Mesothelial cell of epicardium (in vitro differentiated cells): ENCODE measurements at regions not wholly inside any gene's neighbourhood (a gene's known extent, or its start where the extent isn't known, plus 50 kb on each side); places are given as distances from the start of the nearest gene placed in this dataset.

ENCODE experiments used
- DNase-seq, 2 experiments: peaks; one replicate each; pipeline ENCODE4 v3.0.0; 2021; ENCODE audit warnings: low spot score in 2 of 2; ENCODE audit not compliant: unreplicated experiment in 2 of 2
- H3K27ac Mint-ChIP-seq: 2 replicates; pipeline ENCODE4 v1.8.0; 2021; ENCODE audit warnings: mixed read lengths
- H3K27me3 Mint-ChIP-seq: 2 replicates; pipeline ENCODE4 v1.8.0; 2021; ENCODE audit warnings: low read depth, mixed read lengths
- H3K36me3 Mint-ChIP-seq: 2 replicates; pipeline ENCODE4 v1.8.0; 2021; ENCODE audit warnings: mixed read lengths
- H3K4me1 Mint-ChIP-seq: 2 replicates; pipeline ENCODE4 v1.8.0; 2021; ENCODE audit warnings: mixed read lengths
- H3K4me3 Mint-ChIP-seq: 2 replicates; pipeline ENCODE4 v1.8.0; 2021; ENCODE audit warnings: mild to moderate bottlenecking, moderate library complexity, mixed read lengths
- H3K9me3 Mint-ChIP-seq: 2 replicates; pipeline ENCODE4 v1.8.0; 2021; ENCODE audit warnings: mixed read lengths
- TF ChIP-seq, protein P1 (sequence below): fragments of 200-600 bp; sonication (generic); IDR thresholded peaks from one replicate; pipeline ENCODE4 v1.5.0; 2021; ENCODE audit warnings: antibody characterized with exemption; ENCODE audit not compliant: unreplicated experiment

DNA sequence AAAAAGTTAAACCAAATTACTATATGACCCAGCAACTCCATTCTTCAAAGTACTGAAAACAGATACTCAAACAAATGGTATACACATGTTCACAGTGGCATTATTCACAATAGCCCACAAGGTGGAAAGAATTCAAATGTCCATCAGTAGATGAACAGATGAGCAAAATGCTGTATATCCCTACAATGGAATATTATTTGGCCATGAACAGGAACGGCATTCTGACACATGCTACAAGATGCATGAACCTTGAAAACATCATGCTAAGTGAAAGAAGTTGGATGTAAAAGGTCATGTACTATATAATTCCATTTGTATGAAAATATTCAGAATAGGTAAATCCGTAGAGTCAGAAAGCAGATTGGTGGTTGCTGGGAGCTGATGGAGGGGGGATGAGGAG is 73.5 kb upstream of the XYLT1 start:
- Mint-ChIP-seq H3K4me1 (no peaks in the 10 kb centered on the region), H3K27ac (no peak overlapping the region), H3K27me3 (peaks cover 5% of the 10 kb centered on the region), H3K36me3 (no peaks in the 10 kb centered on the region), H3K9me3 (peaks cover 17% of the 10 kb centered on the region), H3K4me3 (no peak overlapping the region)
- TF ChIP-seq, protein P1, sequence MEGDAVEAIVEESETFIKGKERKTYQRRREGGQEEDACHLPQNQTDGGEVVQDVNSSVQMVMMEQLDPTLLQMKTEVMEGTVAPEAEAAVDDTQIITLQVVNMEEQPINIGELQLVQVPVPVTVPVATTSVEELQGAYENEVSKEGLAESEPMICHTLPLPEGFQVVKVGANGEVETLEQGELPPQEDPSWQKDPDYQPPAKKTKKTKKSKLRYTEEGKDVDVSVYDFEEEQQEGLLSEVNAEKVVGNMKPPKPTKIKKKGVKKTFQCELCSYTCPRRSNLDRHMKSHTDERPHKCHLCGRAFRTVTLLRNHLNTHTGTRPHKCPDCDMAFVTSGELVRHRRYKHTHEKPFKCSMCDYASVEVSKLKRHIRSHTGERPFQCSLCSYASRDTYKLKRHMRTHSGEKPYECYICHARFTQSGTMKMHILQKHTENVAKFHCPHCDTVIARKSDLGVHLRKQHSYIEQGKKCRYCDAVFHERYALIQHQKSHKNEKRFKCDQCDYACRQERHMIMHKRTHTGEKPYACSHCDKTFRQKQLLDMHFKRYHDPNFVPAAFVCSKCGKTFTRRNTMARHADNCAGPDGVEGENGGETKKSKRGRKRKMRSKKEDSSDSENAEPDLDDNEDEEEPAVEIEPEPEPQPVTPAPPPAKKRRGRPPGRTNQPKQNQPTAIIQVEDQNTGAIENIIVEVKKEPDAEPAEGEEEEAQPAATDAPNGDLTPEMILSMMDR = no peak
- no peak for DNase-seq

DNA sequence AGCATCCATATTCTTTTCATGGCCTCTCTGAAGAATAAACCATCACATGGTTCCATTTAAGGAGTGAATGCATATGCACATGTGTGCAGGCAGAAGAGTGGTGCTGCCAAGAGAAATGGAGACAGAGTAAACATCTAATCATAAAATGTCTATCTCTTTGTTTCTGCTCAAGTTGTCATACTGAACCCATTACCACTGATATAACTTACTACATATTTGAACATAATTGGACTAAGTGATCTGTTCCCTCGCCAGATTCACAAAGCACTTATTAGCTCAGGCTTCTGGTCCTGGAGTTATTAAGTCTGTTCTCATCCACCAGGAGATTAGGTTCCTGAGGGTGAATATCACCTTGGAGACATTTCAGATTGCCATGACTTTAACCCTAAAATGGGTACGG is 72.3 kb upstream of the XYLT1 start:
- no peaks in the 10 kb centered on the region for H3K4me1 Mint-ChIP-seq
- H3K27me3 Mint-ChIP-seq = peaks cover 7% of the 10 kb centered on the region
- TF ChIP-seq, protein P1 = no peak
- H3K36me3 Mint-ChIP-seq = no peaks in the 10 kb centered on the region
- H3K9me3 Mint-ChIP-seq = peaks cover 17% of the 10 kb centered on the region
- no peak overlapping the region for H3K4me3 Mint-ChIP-seq
- H3K27ac Mint-ChIP-seq = no peak overlapping the region
- no peak for DNase-seq

DNA sequence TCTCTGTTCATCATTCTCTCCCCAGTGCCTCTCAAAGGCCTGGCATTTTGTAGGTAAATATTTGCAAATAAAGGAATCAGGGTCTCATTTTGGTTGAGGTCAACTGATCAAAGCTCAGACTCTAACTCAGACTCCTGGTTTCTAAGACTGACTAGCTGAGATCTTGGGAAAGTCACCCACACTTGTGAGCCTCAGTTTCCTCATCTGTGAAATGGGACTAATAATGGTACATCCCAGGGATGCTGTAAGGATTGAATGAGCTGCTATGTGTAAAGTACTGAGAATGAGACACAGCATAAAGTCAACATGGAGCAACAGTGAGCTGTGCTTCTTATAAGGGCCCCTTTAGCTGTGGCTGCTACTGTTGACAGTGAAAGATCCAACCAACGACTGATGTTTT is 70.6 kb upstream of the XYLT1 start:
- TF ChIP-seq, protein P1 = no peak
- no peak for DNase-seq
- Mint-ChIP-seq H3K27ac (no peak overlapping the region), H3K9me3 (peaks cover 12% of the 10 kb centered on the region), H3K36me3 (no peaks in the 10 kb centered on the region), H3K4me3 (no peak overlapping the region), H3K27me3 (peaks cover 12% of the 10 kb centered on the region), H3K4me1 (no peaks in the 10 kb centered on the region)

DNA sequence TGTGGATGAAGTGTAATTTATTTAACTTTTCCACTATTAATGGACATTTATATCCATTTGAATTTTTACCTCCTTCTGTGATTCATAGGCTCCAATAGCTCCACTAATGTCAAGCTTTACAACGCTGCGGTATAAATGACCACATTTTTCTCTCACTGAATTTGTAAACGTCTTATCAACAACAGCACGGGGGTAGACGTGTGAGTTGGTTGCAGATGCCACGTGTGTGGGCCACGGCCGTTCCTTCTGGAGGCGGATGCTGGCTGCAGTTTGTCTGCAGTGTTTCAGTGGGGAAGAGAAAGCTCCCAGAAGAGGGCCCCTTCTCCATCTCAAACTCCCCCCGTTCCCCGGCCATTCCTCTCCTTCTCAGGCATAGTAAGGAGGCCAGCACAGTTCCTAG is 68.2 kb upstream of the XYLT1 start:
- DNase-seq = no peak
- H3K27ac Mint-ChIP-seq = no peak overlapping the region
- no peaks in the 10 kb centered on the region for H3K36me3 Mint-ChIP-seq
- H3K4me1 Mint-ChIP-seq = no peaks in the 10 kb centered on the region
- TF ChIP-seq, protein P1 = no peak
- no peaks in the 10 kb centered on the region for H3K9me3 Mint-ChIP-seq
- peaks cover 19% of the 10 kb centered on the region for H3K27me3 Mint-ChIP-seq
- H3K4me3 Mint-ChIP-seq = no peak overlapping the region

DNA sequence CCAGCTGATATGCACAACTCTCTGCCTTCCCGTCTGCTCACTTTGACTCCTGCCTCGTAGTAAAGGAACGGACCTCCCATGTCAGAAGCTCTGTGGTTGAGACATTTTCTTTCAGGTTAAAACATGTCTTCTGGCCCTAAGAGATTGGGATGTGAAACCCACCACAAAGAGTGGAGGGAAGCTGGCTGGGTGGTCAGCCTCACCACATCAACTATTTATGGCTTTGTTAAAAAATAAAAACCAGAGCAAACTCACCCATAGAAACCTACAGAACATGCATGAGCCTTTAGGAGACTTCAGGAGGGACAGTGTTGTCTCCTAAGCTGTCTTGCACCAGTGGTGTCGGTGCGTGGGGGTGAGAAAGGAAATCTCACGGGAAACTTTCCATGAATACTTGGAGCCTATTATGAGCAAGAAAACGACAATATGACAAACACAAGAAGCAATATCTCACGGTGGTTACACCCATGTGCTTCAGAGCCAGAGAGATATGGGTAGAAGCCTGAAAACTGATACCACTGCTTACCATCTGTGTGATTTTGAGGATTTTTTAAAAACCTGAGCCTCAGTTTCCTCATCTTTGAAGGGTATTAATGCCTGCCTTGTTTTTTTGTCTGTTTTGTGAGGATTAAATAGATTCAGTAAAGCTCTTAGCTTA is 61.7 kb upstream of the XYLT1 start:
- no peaks in the 10 kb centered on the region for H3K4me1 Mint-ChIP-seq
- no peak for DNase-seq
- H3K9me3 Mint-ChIP-seq = peaks cover 11% of the 10 kb centered on the region
- no peaks in the 10 kb centered on the region for H3K36me3 Mint-ChIP-seq
- H3K4me3 Mint-ChIP-seq = no peak overlapping the region
- TF ChIP-seq, protein P1 = no peak
- no peak overlapping the region for H3K27ac Mint-ChIP-seq
- H3K27me3 Mint-ChIP-seq = peaks cover 12% of the 10 kb centered on the region
